Naive thymus-derived CD4-positive, alpha-beta T cell (primary cell): ENCODE measurements at regions not wholly inside any gene's neighbourhood (a gene's known extent, or its start where the extent isn't known, plus 50 kb on each side); places are given as distances from the start of the nearest gene placed in this dataset.

Experiments
- ATAC-seq: fragments of 150-1000 bp; cut with Tn5 transposase; 2 replicates; pipeline ENCODE4 v1.10.0; 2021; ENCODE audit warnings: mild to moderate bottlenecking, moderate library complexity
- CTCF ChIA-PET: fragments of 350-600 bp; sonication (Branson Sonifier 250); formaldehyde crosslinking; loops from one replicate; lab custom pipeline; 2021; ENCODE audit warnings: antibody characterized with exemption; lab: Charles Lee
- POLR2A ChIA-PET: fragments of 350-600 bp; sonication (Branson Sonifier 250); formaldehyde crosslinking; loops from one replicate; lab custom pipeline; 2021; ENCODE audit warnings: antibody characterized with exemption, inconsistent platforms; lab: Charles Lee
- DNase-seq, 9 donors: peaks; one replicate each; pipeline versions ENCODE4 v3.0.0 to v3.0.0-alpha.2; 2020 to 2022; ENCODE audit warnings: mixed read lengths in 1 of 9
- H3K27ac ChIP-seq: one replicate; pipeline ENCODE4 v1.7.0; 2013; ENCODE audit warnings: mild to moderate bottlenecking, low read depth, low read length, moderate library complexity
- H3K27me3 ChIP-seq, 2 donors: one replicate each; pipeline ENCODE4 v1.7.0; 2013; ENCODE audit warnings: low read length in 2 of 2, mild to moderate bottlenecking in 2 of 2, moderate library complexity in 2 of 2; ENCODE audit not compliant: control insufficient read depth in 2 of 2, insufficient read depth in 2 of 2
- H3K36me3 ChIP-seq, 3 experiments: 1 replicate in 2 of 3; 2 replicates in 1 of 3; pipeline ENCODE4 v1.7.0; 2013; ENCODE audit warnings: low read length in 3 of 3, mild to moderate bottlenecking in 3 of 3, moderate library complexity in 1 of 3; ENCODE audit not compliant: insufficient read depth in 3 of 3, control insufficient read depth in 2 of 3
- H3K4me1 ChIP-seq, 2 donors: one replicate each; pipeline ENCODE4 v1.7.0; 2013; ENCODE audit warnings: low read length in 2 of 2, mild to moderate bottlenecking in 2 of 2, moderate library complexity in 1 of 2; ENCODE audit not compliant: control insufficient read depth in 2 of 2, insufficient read depth in 2 of 2
- H3K4me3 ChIP-seq: 2 replicates; pipeline ENCODE4 v1.7.0; 2013; ENCODE audit warnings: mild to moderate bottlenecking, low read length
- H3K9me3 ChIP-seq, 3 experiments: 1 replicate in 2 of 3; 2 replicates in 1 of 3; pipeline ENCODE4 v1.7.0; 2013; ENCODE audit warnings: low read length in 3 of 3; ENCODE audit not compliant: control insufficient read depth in 2 of 3
- H3K27ac Mint-ChIP-seq, 9 donors: one replicate each; pipeline ENCODE4 v1.8.0; 2020 to 2022; ENCODE audit warnings: mixed read lengths in 9 of 9, mild to moderate bottlenecking in 8 of 9, moderate library complexity in 5 of 9, inconsistent platforms in 2 of 9
- H3K27me3 Mint-ChIP-seq, 5 donors: one replicate each; pipeline ENCODE4 v1.8.0; 2021 to 2022; ENCODE audit warnings: mixed read lengths in 5 of 5, mild to moderate bottlenecking in 1 of 5
- H3K36me3 Mint-ChIP-seq, 5 donors: one replicate each; pipeline ENCODE4 v1.8.0; 2020 to 2022; ENCODE audit warnings: mixed read lengths in 5 of 5, mild to moderate bottlenecking in 3 of 5, inconsistent platforms in 1 of 5
- H3K4me1 Mint-ChIP-seq, 7 donors: one replicate each; pipeline ENCODE4 v1.8.0; 2020 to 2022; ENCODE audit warnings: mixed read lengths in 7 of 7, mild to moderate bottlenecking in 3 of 7, inconsistent platforms in 1 of 7
- H3K4me3 Mint-ChIP-seq, 10 donors: one replicate each; pipeline ENCODE4 v1.8.0; 2020 to 2022; ENCODE audit warnings: mild to moderate bottlenecking in 10 of 10, mixed read lengths in 10 of 10, moderate library complexity in 6 of 10, inconsistent platforms in 2 of 10
- H3K9me3 Mint-ChIP-seq, 11 donors: one replicate each; pipeline ENCODE4 v1.8.0; 2020 to 2022; ENCODE audit warnings: mixed read lengths in 11 of 11, mild to moderate bottlenecking in 4 of 11, inconsistent platforms in 1 of 11, moderate library complexity in 1 of 11
- intact Hi-C, 2 donors: fragments of 100-400 bp; cut with micrococcal nuclease; formaldehyde crosslinking; loops; one replicate each; pipeline ENCODE4 v1.15.1; 2023

DNA sequence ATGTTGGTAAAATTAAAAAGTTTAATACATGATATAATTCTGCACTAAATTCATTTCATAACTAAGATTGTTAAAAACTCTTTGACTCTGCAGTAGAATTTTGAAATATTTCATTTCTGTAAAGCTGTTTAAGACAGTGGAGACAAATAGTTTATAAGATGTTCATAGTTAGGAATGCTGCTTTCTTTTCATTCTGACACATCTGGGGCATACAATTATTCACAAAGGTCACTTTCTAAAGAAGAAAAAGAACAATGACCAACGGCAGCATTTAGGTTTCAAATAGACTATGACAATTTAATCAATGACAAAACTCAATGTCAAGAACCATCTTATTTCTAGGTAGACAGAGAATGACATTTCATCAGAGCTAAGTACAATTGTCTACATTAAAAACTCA is 1422.1 kb downstream of the PCDH9 start:
- no peak overlapping the region for H3K27ac ChIP-seq
- no peaks in the 10 kb centered on the region for H3K36me3 ChIP-seq
- no peak overlapping the region for H3K4me3 ChIP-seq
- H3K27ac Mint-ChIP-seq: no peak overlapping the region
- no peak for ATAC-seq
- CTCF ChIA-PET: no interaction called here
- no peaks in the 10 kb centered on the region for H3K27me3 ChIP-seq
- POLR2A ChIA-PET: no interaction called here
- H3K4me1 Mint-ChIP-seq: peaks cover 0 to 4% (median 0%) of the 10 kb centered on the region in 7 donors
- H3K36me3 Mint-ChIP-seq: no peaks in the 10 kb centered on the region
- H3K4me1 ChIP-seq: no peaks in the 10 kb centered on the region
- H3K9me3 Mint-ChIP-seq: peaks cover 0 to 16% (median 4%) of the 10 kb centered on the region in 11 donors
- no peaks in the 10 kb centered on the region for H3K9me3 ChIP-seq
- no peak overlapping the region for H3K4me3 Mint-ChIP-seq
- intact Hi-C loops: no loop called here
- H3K27me3 Mint-ChIP-seq: no peaks in the 10 kb centered on the region
- no peak for DNase-seq

DNA sequence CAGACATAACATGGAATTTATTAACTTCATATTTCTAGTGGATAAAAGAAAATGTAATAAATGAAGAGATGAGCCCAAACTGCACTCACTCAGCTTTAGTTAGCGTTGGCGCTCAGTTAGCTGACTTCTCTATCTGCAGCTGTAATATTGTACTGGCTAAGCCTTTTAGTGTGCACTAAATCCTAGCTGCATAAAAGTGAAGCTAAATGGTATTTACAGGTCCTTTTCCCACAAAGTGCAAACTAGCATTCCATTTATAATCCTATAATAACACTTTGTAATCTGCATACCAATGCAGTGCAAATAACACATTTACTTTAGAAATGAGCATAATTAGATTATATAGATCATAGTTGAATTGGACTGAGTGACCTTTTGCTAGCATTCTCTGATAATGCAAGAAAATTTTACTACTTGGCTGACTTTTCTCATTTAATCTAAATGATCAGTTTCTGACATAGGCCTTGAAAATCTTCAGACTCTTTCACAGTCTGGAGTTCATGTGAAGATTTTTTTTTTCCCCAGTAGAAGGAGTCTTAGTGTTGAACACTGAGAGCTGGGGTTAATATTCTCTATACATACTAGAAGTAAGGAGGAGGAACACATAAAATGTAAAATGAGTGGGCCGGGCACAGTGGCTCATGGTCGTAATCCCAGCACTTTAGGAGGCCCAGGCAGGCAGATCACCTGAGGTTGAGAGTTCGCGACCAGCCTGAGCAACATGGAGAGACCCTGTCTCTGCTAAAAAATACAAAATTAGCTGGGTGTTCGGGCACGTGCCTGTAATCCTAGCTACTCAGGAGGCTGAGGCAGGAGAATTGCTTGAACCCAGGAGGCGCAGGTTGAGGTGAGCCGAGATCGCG is 1426.4 kb downstream of the PCDH9 start:
- Mint-ChIP-seq H3K4me1 (peaks cover 0 to 4% (median 0%) of the 10 kb centered on the region in 7 donors), H3K27ac (no peak overlapping the region), H3K4me3 (no peak overlapping the region), H3K27me3 (no peaks in the 10 kb centered on the region), H3K36me3 (no peaks in the 10 kb centered on the region), H3K9me3 (peaks cover 0 to 7% (median 4%) of the 10 kb centered on the region in 11 donors)
- H3K27me3 ChIP-seq: no peaks in the 10 kb centered on the region
- DNase-seq: no peak
- ChIA-PET CTCF (no interaction called here), POLR2A (no interaction called here)
- intact Hi-C loops: no loop called here
- H3K4me3 ChIP-seq: no peak overlapping the region
- H3K9me3 ChIP-seq: no peaks in the 10 kb centered on the region
- no peak overlapping the region for H3K27ac ChIP-seq
- no peak for ATAC-seq
- no peaks in the 10 kb centered on the region for H3K4me1 ChIP-seq
- H3K36me3 ChIP-seq: no peaks in the 10 kb centered on the region

DNA sequence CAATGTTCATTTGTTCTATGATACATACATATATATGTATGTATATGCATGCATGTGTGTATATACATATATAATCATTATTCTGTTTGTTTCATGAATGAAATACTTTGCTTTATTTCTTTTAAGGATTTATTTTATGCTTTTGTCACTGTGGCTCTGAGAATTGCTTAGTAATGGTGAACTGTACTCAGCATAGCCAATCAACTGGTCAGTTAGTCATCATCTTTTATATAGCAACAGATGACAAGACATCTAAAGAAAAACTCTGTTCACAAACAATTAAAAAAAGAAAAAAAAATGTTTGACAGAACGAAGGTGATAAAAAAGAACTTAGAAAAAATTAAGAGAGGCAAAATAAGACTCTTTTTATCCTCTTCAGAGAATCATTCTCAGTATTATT is 1440.3 kb downstream of the PCDH9 start:
- ChIA-PET CTCF (no interaction called here), POLR2A (no interaction called here)
- intact Hi-C loops: no loop called here
- H3K36me3 ChIP-seq: no peaks in the 10 kb centered on the region
- H3K4me1 ChIP-seq: no peaks in the 10 kb centered on the region
- Mint-ChIP-seq H3K4me1 (no peaks in the 10 kb centered on the region), H3K9me3 (peaks cover 0 to 17% (median 4%) of the 10 kb centered on the region in 11 donors), H3K4me3 (no peak overlapping the region), H3K27ac (no peak overlapping the region), H3K27me3 (no peaks in the 10 kb centered on the region), H3K36me3 (no peaks in the 10 kb centered on the region)
- ATAC-seq: no peak
- no peak overlapping the region for H3K27ac ChIP-seq
- H3K27me3 ChIP-seq: no peaks in the 10 kb centered on the region
- DNase-seq: no peak
- H3K4me3 ChIP-seq: no peak overlapping the region
- no peaks in the 10 kb centered on the region for H3K9me3 ChIP-seq

DNA sequence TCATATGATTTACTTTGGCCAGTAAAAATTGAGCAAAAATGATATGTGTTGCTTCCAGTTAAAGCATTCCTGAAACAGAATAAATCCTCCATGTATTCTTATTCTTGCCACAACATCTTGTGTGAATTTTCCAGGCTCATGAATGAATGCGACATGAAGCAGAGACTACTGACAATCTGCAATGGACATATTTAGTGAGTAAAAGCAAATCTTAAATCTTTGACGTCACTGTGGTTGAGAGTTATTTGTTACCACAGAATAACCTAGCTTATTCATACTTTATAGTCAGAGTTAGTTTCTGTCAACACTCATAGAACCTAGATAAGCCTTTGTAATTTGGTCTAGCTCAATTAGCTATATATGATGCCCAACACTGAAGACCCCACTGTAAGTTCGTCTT is 1443.1 kb downstream of the PCDH9 start:
- Histone ChIP-seq H3K4me3 (no peak overlapping the region), H3K9me3 (no peaks in the 10 kb centered on the region), H3K36me3 (no peaks in the 10 kb centered on the region), H3K27me3 (no peaks in the 10 kb centered on the region), H3K4me1 (no peaks in the 10 kb centered on the region), H3K27ac (no peak overlapping the region)
- CTCF ChIA-PET: no interaction called here
- DNase-seq (no peak), ATAC-seq (no peak)
- POLR2A ChIA-PET: interaction anchor here (0.6 kb wide), 1 partner anchor 14 kb away, joined by 3 read pairs; no protein-coding TSS in a partner anchor
- no peak overlapping the region for H3K27ac Mint-ChIP-seq
- peaks cover 0 to 13% (median 6%) of the 10 kb centered on the region in 11 donors for H3K9me3 Mint-ChIP-seq
- no peak overlapping the region for H3K4me3 Mint-ChIP-seq
- no peaks in the 10 kb centered on the region for H3K36me3 Mint-ChIP-seq
- no peaks in the 10 kb centered on the region for H3K27me3 Mint-ChIP-seq
- intact Hi-C loops: no loop called here
- H3K4me1 Mint-ChIP-seq: no peaks in the 10 kb centered on the region

DNA sequence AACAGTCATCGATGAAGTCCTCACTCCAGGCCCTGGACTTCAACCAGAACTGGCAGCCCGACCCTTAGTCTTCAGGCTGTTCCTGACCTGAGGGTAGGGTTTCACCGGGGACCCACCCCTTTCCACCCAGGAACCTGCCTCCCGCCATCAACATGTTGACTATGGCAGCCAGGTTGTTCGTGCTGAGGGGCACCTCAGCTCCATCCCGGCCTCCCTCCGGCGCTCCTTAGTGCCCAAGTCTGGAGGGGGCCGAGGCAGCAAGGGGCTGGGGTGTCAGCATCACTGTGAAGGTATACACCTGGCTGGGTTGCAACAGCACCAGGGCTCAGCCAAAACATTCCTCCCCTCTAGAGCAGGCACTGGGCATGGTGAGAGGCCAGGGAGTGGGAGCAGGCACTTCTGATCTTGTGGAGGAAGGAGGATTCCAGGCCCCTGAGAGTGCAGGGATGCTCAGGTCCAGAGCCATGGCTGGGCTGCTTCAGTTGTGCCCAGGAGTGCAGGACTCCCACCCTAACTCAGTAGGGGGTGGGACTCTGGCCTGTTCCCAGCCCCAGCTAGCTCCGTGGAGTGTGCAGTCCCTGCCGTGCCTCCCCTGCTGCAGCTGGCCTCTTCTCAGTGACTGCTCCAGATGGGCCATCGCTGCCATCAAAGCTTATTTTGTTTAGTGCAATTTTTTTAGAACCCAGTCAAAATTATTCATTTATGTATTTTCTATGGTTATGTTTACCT is 1445.9 kb downstream of the PCDH9 start:
- Mint-ChIP-seq H3K4me3 (no peak overlapping the region), H3K27me3 (no peaks in the 10 kb centered on the region), H3K27ac (no peak overlapping the region), H3K4me1 (no peaks in the 10 kb centered on the region), H3K9me3 (peaks cover 0 to 18% (median 6%) of the 10 kb centered on the region in 11 donors), H3K36me3 (no peaks in the 10 kb centered on the region)
- ChIA-PET POLR2A (no interaction called here), CTCF (no interaction called here)
- H3K36me3 ChIP-seq: no peaks in the 10 kb centered on the region
- DNase-seq (no peak), ATAC-seq (no peak)
- no peaks in the 10 kb centered on the region for H3K9me3 ChIP-seq
- no peaks in the 10 kb centered on the region for H3K4me1 ChIP-seq
- no peak overlapping the region for H3K27ac ChIP-seq
- no peak overlapping the region for H3K4me3 ChIP-seq
- intact Hi-C loops: no loop called here
- H3K27me3 ChIP-seq: no peaks in the 10 kb centered on the region

DNA sequence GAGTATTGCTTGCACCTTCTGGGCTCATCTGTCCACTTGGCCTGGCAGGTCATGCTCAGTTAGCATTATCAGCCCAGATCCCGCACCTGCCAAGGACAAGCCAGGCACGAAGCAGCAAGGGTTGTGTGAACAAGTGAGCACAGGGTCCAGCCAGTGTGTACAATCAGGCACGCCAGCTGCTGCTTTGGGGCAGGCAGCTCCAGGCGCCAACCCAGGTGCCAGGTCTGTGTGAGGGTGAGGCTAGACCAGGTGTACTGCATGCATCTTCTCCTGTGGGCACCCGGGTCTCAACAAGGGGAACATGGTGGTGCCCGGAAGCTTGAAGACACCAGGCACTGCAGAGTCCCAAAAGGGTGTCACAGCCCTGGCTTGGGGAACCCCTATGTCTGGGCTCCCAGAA is 1446.8 kb downstream of the PCDH9 start:
- Histone ChIP-seq H3K4me1 (no peaks in the 10 kb centered on the region), H3K36me3 (no peaks in the 10 kb centered on the region), H3K27me3 (no peaks in the 10 kb centered on the region), H3K9me3 (no peaks in the 10 kb centered on the region), H3K4me3 (no peak overlapping the region), H3K27ac (no peak overlapping the region)
- no peaks in the 10 kb centered on the region for H3K27me3 Mint-ChIP-seq
- H3K27ac Mint-ChIP-seq: no peak overlapping the region
- POLR2A ChIA-PET: no interaction called here
- peaks cover 0 to 15% (median 4%) of the 10 kb centered on the region in 11 donors for H3K9me3 Mint-ChIP-seq
- ATAC-seq (peak; percentile 10), DNase-seq (no peak)
- no peak overlapping the region for H3K4me3 Mint-ChIP-seq
- intact Hi-C loops: no loop called here
- CTCF ChIA-PET: no interaction called here
- H3K4me1 Mint-ChIP-seq: no peaks in the 10 kb centered on the region
- no peaks in the 10 kb centered on the region for H3K36me3 Mint-ChIP-seq
